Progenitor cell of endocrine pancreas (in vitro differentiated cells): ENCODE measurements at regions not wholly inside any gene's neighbourhood (a gene's known extent, or its start where the extent isn't known, plus 50 kb on each side); places are given as distances from the start of the nearest gene placed in this dataset.

Source experiments
- DNase-seq: peaks from one replicate; pipeline ENCODE4 v3.0.0; 2021; ENCODE audit warnings: low spot score; ENCODE audit not compliant: unreplicated experiment
- H3K27ac Mint-ChIP-seq: 2 replicates; pipeline ENCODE4 v1.8.0; 2021; ENCODE audit warnings: mild to moderate bottlenecking, moderate library complexity, mixed read lengths
- H3K27me3 Mint-ChIP-seq: 2 replicates; pipeline ENCODE4 v1.8.0; 2021; ENCODE audit warnings: mixed read lengths
- H3K36me3 Mint-ChIP-seq: 2 replicates; pipeline ENCODE4 v1.8.0; 2022; ENCODE audit warnings: mixed read lengths; ENCODE audit not compliant: insufficient read depth
- H3K4me1 Mint-ChIP-seq: 2 replicates; pipeline ENCODE4 v1.8.0; 2021; ENCODE audit warnings: low read depth, mixed read lengths
- H3K4me3 Mint-ChIP-seq: 2 replicates; pipeline ENCODE4 v1.8.0; 2021; ENCODE audit warnings: low read depth, mild to moderate bottlenecking, moderate library complexity, mixed read lengths
- H3K9me3 Mint-ChIP-seq: 2 replicates; pipeline ENCODE4 v1.8.0; 2021; ENCODE audit warnings: low read depth, mixed read lengths
- TF ChIP-seq, protein P1 (sequence below): fragments of 200-600 bp; sonication (generic); IDR thresholded peaks from one replicate; pipeline ENCODE4 v1.5.0; 2021; ENCODE audit warnings: antibody characterized with exemption, mild to moderate bottlenecking; ENCODE audit not compliant: unreplicated experiment

DNA sequence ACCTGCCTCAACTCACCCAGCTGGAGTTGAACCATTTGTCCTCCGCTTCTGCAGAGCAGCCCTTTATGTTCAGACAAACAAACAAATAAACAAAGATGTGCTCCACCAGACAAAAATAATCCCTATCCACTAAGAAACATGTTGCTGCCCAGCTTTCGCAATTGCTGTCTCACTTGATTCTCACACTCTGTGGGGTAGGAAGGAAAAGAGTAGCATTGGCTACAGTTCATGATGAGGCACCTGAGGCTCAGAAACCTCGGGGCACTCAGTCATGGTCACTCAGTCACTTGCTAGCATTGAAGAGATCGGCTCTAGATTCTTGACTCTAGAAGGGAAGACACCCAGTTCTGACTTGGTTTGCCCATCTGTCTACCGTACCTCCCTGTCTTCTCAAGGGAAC lies 88.0 kb upstream of the ZMIZ1 start:
- no peak overlapping the region for H3K27ac Mint-ChIP-seq
- TF ChIP-seq, protein P1, sequence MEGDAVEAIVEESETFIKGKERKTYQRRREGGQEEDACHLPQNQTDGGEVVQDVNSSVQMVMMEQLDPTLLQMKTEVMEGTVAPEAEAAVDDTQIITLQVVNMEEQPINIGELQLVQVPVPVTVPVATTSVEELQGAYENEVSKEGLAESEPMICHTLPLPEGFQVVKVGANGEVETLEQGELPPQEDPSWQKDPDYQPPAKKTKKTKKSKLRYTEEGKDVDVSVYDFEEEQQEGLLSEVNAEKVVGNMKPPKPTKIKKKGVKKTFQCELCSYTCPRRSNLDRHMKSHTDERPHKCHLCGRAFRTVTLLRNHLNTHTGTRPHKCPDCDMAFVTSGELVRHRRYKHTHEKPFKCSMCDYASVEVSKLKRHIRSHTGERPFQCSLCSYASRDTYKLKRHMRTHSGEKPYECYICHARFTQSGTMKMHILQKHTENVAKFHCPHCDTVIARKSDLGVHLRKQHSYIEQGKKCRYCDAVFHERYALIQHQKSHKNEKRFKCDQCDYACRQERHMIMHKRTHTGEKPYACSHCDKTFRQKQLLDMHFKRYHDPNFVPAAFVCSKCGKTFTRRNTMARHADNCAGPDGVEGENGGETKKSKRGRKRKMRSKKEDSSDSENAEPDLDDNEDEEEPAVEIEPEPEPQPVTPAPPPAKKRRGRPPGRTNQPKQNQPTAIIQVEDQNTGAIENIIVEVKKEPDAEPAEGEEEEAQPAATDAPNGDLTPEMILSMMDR: no peak
- peaks cover 20% of the 10 kb centered on the region for H3K27me3 Mint-ChIP-seq
- no peaks in the 10 kb centered on the region for H3K9me3 Mint-ChIP-seq
- H3K4me3 Mint-ChIP-seq: no peak overlapping the region
- no peak for DNase-seq
- peaks cover 7% of the 10 kb centered on the region for H3K4me1 Mint-ChIP-seq
- no peaks in the 10 kb centered on the region for H3K36me3 Mint-ChIP-seq

DNA sequence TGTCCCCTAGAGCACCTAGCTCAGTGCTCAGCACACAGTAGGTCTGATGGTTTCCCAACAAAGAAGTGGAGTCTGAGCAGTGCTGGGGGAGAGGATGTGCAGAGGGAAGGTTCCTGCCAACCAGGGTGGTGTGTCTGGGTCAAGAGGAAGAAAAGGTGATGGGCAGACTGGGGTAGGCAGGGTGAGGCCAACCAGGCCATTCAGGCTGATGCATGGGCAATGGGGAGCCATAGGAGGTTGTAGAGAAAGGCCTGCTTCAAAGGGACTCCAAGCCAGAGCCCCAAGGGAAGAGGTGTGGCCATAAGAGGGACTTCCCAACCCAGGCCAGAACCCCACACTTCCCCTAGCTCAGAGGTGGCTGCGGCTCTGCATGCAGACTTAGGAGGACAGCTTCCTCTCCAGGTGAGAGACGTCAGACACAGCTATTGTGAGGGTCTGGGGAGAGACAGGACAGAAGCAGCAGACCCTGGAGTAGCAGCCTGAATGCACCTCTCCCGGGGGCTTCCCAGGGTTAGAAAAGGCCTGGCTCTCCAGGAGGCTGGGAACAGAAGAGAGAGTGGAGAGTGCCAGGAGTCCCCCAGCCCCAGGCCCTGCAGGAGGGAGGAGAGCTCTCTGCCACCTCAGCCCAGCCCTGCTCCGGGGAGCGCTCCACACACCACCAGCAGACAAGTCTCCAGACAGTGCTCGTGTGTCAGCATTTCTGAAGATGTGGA lies 87.4 kb upstream of the ZMIZ1 start:
- TF ChIP-seq, protein P1: no peak
- H3K4me1 Mint-ChIP-seq: peaks cover 7% of the 10 kb centered on the region
- DNase-seq: no peak
- no peak overlapping the region for H3K4me3 Mint-ChIP-seq
- no peaks in the 10 kb centered on the region for H3K36me3 Mint-ChIP-seq
- H3K27me3 Mint-ChIP-seq: peaks cover 25% of the 10 kb centered on the region
- no peaks in the 10 kb centered on the region for H3K9me3 Mint-ChIP-seq
- H3K27ac Mint-ChIP-seq: no peak overlapping the region

DNA sequence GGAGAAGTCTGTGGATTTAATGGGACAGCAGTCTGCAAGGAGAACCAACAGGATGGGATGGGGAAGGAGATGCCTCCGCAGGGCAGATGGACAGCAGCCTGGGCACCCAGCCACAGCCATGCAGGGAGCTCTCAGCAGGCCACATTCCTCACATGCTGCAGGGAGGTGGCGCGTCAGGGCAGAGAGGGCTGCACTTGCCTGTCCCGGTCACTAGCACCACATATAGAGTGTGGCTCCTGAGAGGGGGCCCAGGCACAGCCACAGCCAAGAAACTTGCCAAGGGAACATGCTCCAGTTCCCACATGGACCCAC lies 86.8 kb upstream of the ZMIZ1 start:
- H3K4me3 Mint-ChIP-seq: no peak overlapping the region
- H3K4me1 Mint-ChIP-seq: peaks cover 7% of the 10 kb centered on the region
- no peak for DNase-seq
- no peak overlapping the region for H3K27ac Mint-ChIP-seq
- TF ChIP-seq, protein P1: no peak
- peaks cover 24% of the 10 kb centered on the region for H3K27me3 Mint-ChIP-seq
- no peaks in the 10 kb centered on the region for H3K9me3 Mint-ChIP-seq
- no peaks in the 10 kb centered on the region for H3K36me3 Mint-ChIP-seq

DNA sequence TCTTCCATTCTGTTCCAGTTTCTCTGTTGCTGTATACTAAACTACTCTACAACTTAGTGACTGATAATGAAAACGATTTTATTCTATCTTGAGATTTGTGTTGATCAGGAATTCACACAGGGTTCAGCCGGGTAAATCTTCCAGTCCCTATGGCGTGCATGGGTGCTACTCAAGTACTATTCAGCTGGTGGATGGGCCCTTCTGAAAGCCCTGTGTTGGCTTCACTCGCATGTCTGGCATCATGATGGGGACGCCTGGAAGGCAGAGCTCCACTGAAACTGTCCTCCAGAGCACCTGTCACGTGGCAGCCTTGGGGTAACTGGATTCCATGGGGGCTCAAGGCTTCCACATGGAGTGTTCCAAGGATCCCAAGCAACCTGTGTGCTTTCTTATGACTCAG lies 86.0 kb upstream of the ZMIZ1 start:
- Mint-ChIP-seq H3K27me3 (peaks cover 24% of the 10 kb centered on the region), H3K36me3 (no peaks in the 10 kb centered on the region), H3K4me3 (no peak overlapping the region), H3K4me1 (peaks cover 6% of the 10 kb centered on the region), H3K27ac (no peak overlapping the region), H3K9me3 (no peaks in the 10 kb centered on the region)
- TF ChIP-seq, protein P1: no peak
- DNase-seq: no peak

DNA sequence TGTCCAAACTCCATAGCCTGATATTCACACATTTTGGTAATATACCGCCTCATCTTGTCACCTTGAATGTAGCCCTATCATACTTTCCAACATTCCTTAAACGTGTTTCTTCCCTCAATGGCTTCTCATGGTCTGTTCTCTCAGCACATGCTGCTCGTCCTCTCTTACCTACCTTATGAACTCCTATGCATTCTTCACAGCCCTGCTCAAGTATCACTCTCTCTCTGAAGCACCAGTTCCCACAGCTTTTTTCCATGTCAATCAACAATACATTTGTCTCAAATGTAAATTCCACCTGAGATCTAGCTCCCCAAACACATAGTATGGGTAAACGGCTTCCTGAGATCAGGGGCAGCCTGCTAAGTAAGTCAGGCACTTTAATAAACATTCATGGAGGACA lies 85.2 kb upstream of the ZMIZ1 start:
- no peak for DNase-seq
- no peaks in the 10 kb centered on the region for H3K9me3 Mint-ChIP-seq
- H3K36me3 Mint-ChIP-seq: no peaks in the 10 kb centered on the region
- peaks cover 3% of the 10 kb centered on the region for H3K4me1 Mint-ChIP-seq
- no peak overlapping the region for H3K4me3 Mint-ChIP-seq
- TF ChIP-seq, protein P1: no peak
- H3K27me3 Mint-ChIP-seq: peaks cover 21% of the 10 kb centered on the region
- H3K27ac Mint-ChIP-seq: no peak overlapping the region
